GM10266 (cell line): ENCODE measurements at regions not wholly inside any gene's neighbourhood (a gene's known extent, or its start where the extent isn't known, plus 50 kb on each side); places are given as distances from the start of the nearest gene placed in this dataset.

Source experiments
- DNase-seq: peaks from one replicate; pipeline ENCODE4 v3.0.0; 2012; ENCODE audit errors: extremely low spot score
- CTCF ChIP-seq: IDR thresholded peaks from 2 replicates; pipeline ENCODE4 v1.5.1; 2012; ENCODE audit warnings: mild to moderate bottlenecking, low read depth; ENCODE audit not compliant: control insufficient read depth, insufficient read depth; ENCODE audit errors: missing control alignments

GRCh38 chr12:45128637-45129036 lies 77.7 kb upstream of the DBX2 start:
- no peak for TF ChIP-seq CTCF
- DNase-seq: no peak

GRCh38 chr12:45130881-45131281 lies 80.0 kb upstream of the DBX2 start:
- TF ChIP-seq CTCF: peak; percentile 68
- DNase-seq: peak; percentile 58

- no peak for DNase-seq
- no peak for TF ChIP-seq CTCF
Observed at GRCh38 chr12:45131506-45131905, 80.6 kb upstream of the DBX2 start.

GRCh38 chr12:45138609-45139008 lies 77.3 kb upstream of the ANO6 start:
- TF ChIP-seq CTCF: no peak
- DNase-seq: no peak

- TF ChIP-seq CTCF: no peak
- DNase-seq: no peak
Observed at GRCh38 chr12:45148006-45148405, 67.9 kb upstream of the ANO6 start.

- TF ChIP-seq CTCF: no peak
- no peak for DNase-seq
Observed at GRCh38 chr12:45148619-45149018, 67.3 kb upstream of the ANO6 start.

GRCh38 chr12:45165284-45165683 lies 50.6 kb upstream of the ANO6 start:
- no peak for TF ChIP-seq CTCF
- DNase-seq: no peak
